GM21367 (cell line): ENCODE measurements at regions not wholly inside any gene's neighbourhood (a gene's known extent, or its start where the extent isn't known, plus 50 kb on each side); places are given as distances from the start of the nearest gene placed in this dataset.

Experiments
- ATAC-seq: cut with Tn5 transposase; IDR thresholded peaks from one replicate; pipeline ENCODE4 v1.9.1; 2021; ENCODE audit not compliant: unreplicated experiment

GRCh38 chr5:121706686-121707085 is 145.0 kb upstream of the FTMT start:
- ATAC-seq, result no peak

GRCh38 chr5:121707178-121707577 is 144.5 kb upstream of the FTMT start:
- no peak for ATAC-seq

- no peak for ATAC-seq
These were observed 140.3 kb upstream of the FTMT start for GRCh38 chr5:121711416-121711815.

GRCh38 chr5:121719255-121719654 is 132.4 kb upstream of the FTMT start:
- no peak for ATAC-seq

GRCh38 chr5:121725450-121725849 is 126.2 kb upstream of the FTMT start:
- no peak for ATAC-seq

- no peak for ATAC-seq
These were observed 124.7 kb upstream of the FTMT start for GRCh38 chr5:121726991-121727390.

GRCh38 chr5:121731377-121731776 is 120.3 kb upstream of the FTMT start:
- ATAC-seq, result no peak

- no peak for ATAC-seq
These were observed 116.1 kb upstream of the FTMT start for GRCh38 chr5:121735618-121736017.

- ATAC-seq, result no peak
These were observed 114.6 kb upstream of the FTMT start for GRCh38 chr5:121737120-121737519.

- no peak for ATAC-seq
These were observed 110.5 kb upstream of the FTMT start for GRCh38 chr5:121741156-121741555.

GRCh38 chr5:121744577-121744976 is 107.1 kb upstream of the FTMT start:
- no peak for ATAC-seq

- no peak for ATAC-seq
These were observed 106.3 kb upstream of the FTMT start for GRCh38 chr5:121745407-121745806.

GRCh38 chr5:121746763-121747162 is 104.9 kb upstream of the FTMT start:
- no peak for ATAC-seq

GRCh38 chr5:121748686-121749085 is 103.0 kb upstream of the FTMT start:
- no peak for ATAC-seq

GRCh38 chr5:121752149-121752548 is 99.5 kb upstream of the FTMT start:
- no peak for ATAC-seq

- ATAC-seq, result no peak
These were observed 96.4 kb upstream of the FTMT start for GRCh38 chr5:121755266-121755665.

GRCh38 chr5:121757753-121758152 is 93.9 kb upstream of the FTMT start:
- no peak for ATAC-seq

GRCh38 chr5:121758615-121759014 is 93.1 kb upstream of the FTMT start:
- no peak for ATAC-seq

GRCh38 chr5:121762426-121762825 is 89.3 kb upstream of the FTMT start:
- ATAC-seq, result no peak

GRCh38 chr5:121763665-121764064 is 88.0 kb upstream of the FTMT start:
- ATAC-seq, result no peak

- ATAC-seq, result no peak
These were observed 71.3 kb upstream of the FTMT start for GRCh38 chr5:121780406-121780805.

- no peak for ATAC-seq
These were observed 68.0 kb upstream of the FTMT start for GRCh38 chr5:121783700-121784099.

- ATAC-seq, result no peak
These were observed 57.9 kb upstream of the FTMT start for GRCh38 chr5:121793791-121794190.

- no peak for ATAC-seq
These were observed 56.2 kb upstream of the FTMT start for GRCh38 chr5:121795511-121795910.
